ENCODE measurements at regions not wholly inside any gene's neighbourhood (a gene's known extent, or its start where the extent isn't known, plus 50 kb on each side); places are given as distances from the start of the nearest gene placed in this dataset.

DNA sequence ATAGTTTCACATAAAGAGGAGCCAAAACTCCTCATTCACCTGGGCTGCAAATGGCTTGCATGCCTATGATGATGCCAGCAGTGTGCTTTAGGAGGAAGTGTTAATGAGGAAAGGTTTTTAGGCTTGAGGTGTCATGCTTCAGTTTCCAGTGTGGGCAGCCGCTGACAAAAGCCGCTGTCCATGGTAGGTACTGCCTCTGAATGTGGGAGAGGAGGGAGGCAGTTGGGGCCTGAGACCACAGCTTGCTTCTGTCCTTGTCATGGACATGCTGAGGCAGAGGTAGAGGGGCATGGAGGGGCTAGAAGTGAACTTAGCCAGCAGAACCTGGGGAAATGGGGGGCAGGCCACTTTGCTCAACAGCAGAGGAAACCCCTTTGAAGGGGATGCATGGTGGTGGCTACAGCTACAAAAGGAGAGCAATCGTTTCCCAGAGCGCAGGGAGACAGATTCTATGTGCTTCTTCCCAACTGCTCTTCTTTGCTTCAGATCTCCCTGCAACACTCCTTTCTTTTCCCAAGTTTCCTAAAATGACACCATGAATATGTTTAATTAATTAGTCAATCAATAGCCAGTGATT, 372.1 kb upstream of the CNR1 start:
- Histone ChIP-seq H3K4me1 (no peaks in the 10 kb centered on the region), H3K36me3 (no peaks in the 10 kb centered on the region), H3K4me3 (no peak overlapping the region), H3K27ac (no peak overlapping the region), H3K9me3 (no peaks in the 10 kb centered on the region), H3K27me3 (no peaks in the 10 kb centered on the region)
- DNase-seq (no peak), ATAC-seq (no peak)
- TF ChIP-seq, protein P1, sequence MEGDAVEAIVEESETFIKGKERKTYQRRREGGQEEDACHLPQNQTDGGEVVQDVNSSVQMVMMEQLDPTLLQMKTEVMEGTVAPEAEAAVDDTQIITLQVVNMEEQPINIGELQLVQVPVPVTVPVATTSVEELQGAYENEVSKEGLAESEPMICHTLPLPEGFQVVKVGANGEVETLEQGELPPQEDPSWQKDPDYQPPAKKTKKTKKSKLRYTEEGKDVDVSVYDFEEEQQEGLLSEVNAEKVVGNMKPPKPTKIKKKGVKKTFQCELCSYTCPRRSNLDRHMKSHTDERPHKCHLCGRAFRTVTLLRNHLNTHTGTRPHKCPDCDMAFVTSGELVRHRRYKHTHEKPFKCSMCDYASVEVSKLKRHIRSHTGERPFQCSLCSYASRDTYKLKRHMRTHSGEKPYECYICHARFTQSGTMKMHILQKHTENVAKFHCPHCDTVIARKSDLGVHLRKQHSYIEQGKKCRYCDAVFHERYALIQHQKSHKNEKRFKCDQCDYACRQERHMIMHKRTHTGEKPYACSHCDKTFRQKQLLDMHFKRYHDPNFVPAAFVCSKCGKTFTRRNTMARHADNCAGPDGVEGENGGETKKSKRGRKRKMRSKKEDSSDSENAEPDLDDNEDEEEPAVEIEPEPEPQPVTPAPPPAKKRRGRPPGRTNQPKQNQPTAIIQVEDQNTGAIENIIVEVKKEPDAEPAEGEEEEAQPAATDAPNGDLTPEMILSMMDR (IDR thresholded peaks at IDR 0.05): no peak
- no peak for TF ChIP-seq POLR2A (IDR thresholded peaks at IDR 0.05)
- WGBS, 4 donors: 54 to 57% (median 56%) methylated on average over 4 of the region's 4 CpGs
- intact Hi-C loops (cut with DNase I): no loop called here

DNA sequence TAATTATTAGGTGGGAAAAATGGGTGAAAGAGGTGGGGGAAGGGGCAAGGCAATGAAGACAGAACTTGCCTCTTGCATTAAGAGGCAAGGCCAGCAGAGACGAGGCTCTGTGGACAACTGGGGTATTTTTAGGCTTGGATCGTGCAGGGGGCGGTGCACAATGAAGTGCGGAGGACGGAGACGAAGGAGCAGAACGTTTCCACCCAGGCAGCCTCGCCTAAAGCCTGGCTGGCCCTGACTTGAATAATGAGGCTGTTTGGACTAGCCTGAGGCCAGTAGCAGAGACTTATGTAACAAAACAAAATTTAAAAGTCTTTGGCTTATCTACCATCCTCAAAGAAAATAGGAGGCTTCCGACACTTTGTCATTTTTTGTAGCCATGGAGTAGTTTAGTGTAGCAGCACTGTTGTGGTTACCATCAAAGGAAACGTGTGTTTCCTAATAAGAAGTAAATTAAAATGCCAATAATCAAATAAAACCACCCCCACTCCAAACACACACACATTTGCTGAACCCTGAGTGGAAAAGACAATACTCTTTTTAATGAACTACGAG, 370.0 kb upstream of the CNR1 start:
- H3K27ac ChIP-seq: no peak overlapping the region
- H3K36me3 ChIP-seq: no peaks in the 10 kb centered on the region
- H3K27me3 ChIP-seq: no peaks in the 10 kb centered on the region
- DNase-seq: no peak
- ATAC-seq: peak in 1 of 4 donors; percentile 24
- H3K4me3 ChIP-seq: no peak overlapping the region
- WGBS, 4 donors: 51 to 61% (median 56%) methylated on average over 11 of the region's 11 CpGs
- intact Hi-C loops (cut with DNase I): no loop called here
- H3K4me1 ChIP-seq: no peaks in the 10 kb centered on the region
- H3K9me3 ChIP-seq: no peaks in the 10 kb centered on the region
- TF ChIP-seq, protein P1 (IDR thresholded peaks at IDR 0.05): no peak
- no peak for TF ChIP-seq POLR2A (IDR thresholded peaks at IDR 0.05)

DNA sequence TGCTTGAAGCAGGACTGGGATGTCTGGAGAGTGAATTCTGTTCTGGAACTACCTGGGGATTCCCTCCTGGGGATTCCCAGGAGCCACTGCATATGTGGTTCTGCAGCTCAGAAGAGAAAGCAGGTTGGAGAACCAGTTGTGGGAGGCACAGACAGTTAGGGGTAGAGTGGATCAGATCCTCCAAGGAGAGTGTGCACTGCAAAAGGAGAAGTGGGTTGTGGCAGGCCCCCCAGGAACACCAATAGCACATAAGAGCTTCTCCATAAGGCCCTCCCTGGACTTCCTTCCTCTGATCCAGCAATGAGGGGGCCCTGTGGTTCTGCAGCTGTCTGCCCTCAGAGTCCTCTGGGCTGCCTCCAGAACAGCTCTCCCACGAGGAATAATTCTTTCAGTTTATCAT, 369.2 kb upstream of the CNR1 start:
- intact Hi-C loops (cut with DNase I): no loop called here
- Histone ChIP-seq H3K36me3 (no peaks in the 10 kb centered on the region), H3K27me3 (no peaks in the 10 kb centered on the region), H3K27ac (no peak overlapping the region), H3K9me3 (no peaks in the 10 kb centered on the region), H3K4me1 (no peaks in the 10 kb centered on the region), H3K4me3 (no peak overlapping the region)
- WGBS, 4 donors: 23 to 35% (median 31%) methylated on average over 1 of the region's 1 CpG
- ATAC-seq (peak in 1 of 4 donors; percentile 41), DNase-seq (no peak)
- no peak for TF ChIP-seq POLR2A (IDR thresholded peaks at IDR 0.05)
- TF ChIP-seq, protein P1 (IDR thresholded peaks at IDR 0.05): no peak

DNA sequence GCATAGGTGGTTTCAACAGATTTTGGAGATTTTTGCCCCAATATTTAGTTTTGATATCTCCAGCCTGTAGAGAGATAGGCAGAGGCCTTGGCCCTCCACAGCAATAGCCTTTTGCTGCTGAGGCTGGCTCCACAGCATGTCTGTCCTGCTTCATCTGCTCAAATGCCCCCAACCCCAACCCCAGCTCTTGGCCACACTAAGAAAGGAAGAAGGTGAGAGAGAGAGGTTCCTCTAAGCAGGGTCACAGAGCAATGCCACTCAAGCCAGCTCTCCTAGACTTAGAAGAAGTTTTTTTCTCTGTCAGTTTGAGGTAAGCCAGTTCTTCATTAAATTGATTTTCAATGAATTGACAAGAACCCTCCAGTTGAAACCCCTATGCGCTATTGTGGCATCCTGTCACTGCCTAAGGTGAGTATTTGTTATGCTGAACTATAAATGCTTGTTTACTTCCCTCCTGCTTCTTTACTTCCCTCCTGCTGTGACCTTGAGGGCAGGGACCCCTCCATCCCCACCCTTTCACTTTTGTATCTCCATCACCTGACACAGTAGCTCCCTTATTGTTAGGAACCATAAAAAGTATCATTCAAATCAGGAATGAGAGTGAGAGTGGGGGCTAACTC, 366.2 kb upstream of the CNR1 start:
- TF ChIP-seq POLR2A (IDR thresholded peaks at IDR 0.05): no peak
- TF ChIP-seq, protein P1 (IDR thresholded peaks at IDR 0.05): no peak
- intact Hi-C loops (cut with DNase I): no loop called here
- Histone ChIP-seq H3K4me1 (no peaks in the 10 kb centered on the region), H3K9me3 (no peaks in the 10 kb centered on the region), H3K27me3 (peaks cover 0 to 5% (median 0%) of the 10 kb centered on the region in 9 donors), H3K4me3 (no peak overlapping the region), H3K36me3 (no peaks in the 10 kb centered on the region), H3K27ac (no peak overlapping the region)
- ATAC-seq: no peak
- WGBS, 4 donors: 93 to 96% (median 95%) methylated on average over 1 of the region's 1 CpG
- no peak for DNase-seq
